KMS-11 (cell line): ENCODE measurements at regions not wholly inside any gene's neighbourhood (a gene's known extent, or its start where the extent isn't known, plus 50 kb on each side); places are given as distances from the start of the nearest gene placed in this dataset.

Experiments
- H2AFZ ChIP-seq: fragments of 200-600 bp; sonication (generic); 2 replicates; pipeline ENCODE4 v1.6.1; 2016; ENCODE audit warnings: antibody characterized with exemption, mixed run types, low read depth
- H3K27ac ChIP-seq: fragments of 200-600 bp; sonication (generic); 2 replicates; pipeline ENCODE4 v1.6.1; 2016; ENCODE audit warnings: mild to moderate bottlenecking, mixed run types
- H3K27me3 ChIP-seq: fragments of 200-600 bp; sonication (generic); 2 replicates; pipeline ENCODE4 v1.6.1; 2017; ENCODE audit warnings: mild to moderate bottlenecking, low read depth, mixed run types, moderate library complexity; ENCODE audit not compliant: insufficient read depth
- H3K36me3 ChIP-seq: fragments of 200-600 bp; sonication (generic); 2 replicates; pipeline ENCODE4 v1.6.1; 2017; ENCODE audit warnings: mild to moderate bottlenecking, mixed run types; ENCODE audit not compliant: insufficient read depth
- H3K4me1 ChIP-seq: fragments of 200-600 bp; sonication (generic); 2 replicates; pipeline ENCODE4 v1.6.1; 2016; ENCODE audit warnings: mild to moderate bottlenecking, low read depth, mixed run types; ENCODE audit not compliant: poor library complexity, severe bottlenecking
- H3K4me2 ChIP-seq: fragments of 200-600 bp; sonication (generic); 2 replicates; pipeline ENCODE4 v1.7.0; 2016; ENCODE audit warnings: mild to moderate bottlenecking, mixed run types
- H3K4me3 ChIP-seq: fragments of 200-600 bp; sonication (generic); IDR thresholded peaks from 2 replicates; pipeline ENCODE4 v1.6.1; 2017; ENCODE audit warnings: low read depth, low read length, mixed read lengths; ENCODE audit not compliant: insufficient read depth
- H3K79me2 ChIP-seq: fragments of 200-600 bp; sonication (generic); 2 replicates; pipeline ENCODE4 v1.6.1; 2016; ENCODE audit warnings: low read depth, mixed run types; ENCODE audit not compliant: insufficient read depth
- H3K9ac ChIP-seq: fragments of 200-600 bp; sonication (generic); 2 replicates; pipeline ENCODE4 v1.6.1; 2016; ENCODE audit warnings: mild to moderate bottlenecking, mixed run types
- H4K20me1 ChIP-seq: fragments of 200-600 bp; sonication (generic); 2 replicates; pipeline ENCODE4 v1.6.1; 2016; ENCODE audit warnings: mild to moderate bottlenecking, mixed run types; ENCODE audit not compliant: insufficient read depth
- TF ChIP-seq, protein P1 (sequence below): fragments of 200-600 bp; sonication (generic); conservative IDR thresholded peaks from 2 replicates; pipeline ENCODE4 v1.6.1; 2017; ENCODE audit warnings: low read depth, mild to moderate bottlenecking, antibody characterized with exemption, low read length, moderate library complexity, mixed read lengths

DNA sequence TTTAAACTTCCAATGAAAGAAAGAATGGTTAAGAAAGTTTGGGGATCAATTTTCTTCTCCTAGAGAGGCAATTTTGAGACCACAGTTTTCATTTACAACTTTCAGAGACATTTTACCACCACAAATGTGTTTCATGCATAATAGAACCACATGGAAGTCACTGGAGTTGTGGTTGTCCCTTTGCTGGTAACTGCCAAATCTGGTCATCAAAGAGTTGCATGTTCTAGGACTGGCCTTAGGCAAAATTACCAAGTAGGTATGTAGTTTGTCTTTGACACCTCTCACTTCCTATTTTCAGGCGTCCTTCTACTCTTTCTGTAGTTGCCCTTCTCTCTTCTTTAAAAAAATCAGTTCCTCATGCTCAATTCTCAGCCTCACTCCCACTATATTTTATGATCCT is 54.3 kb upstream of the TMX1 start:
- H3K4me1 ChIP-seq, result peaks cover 14% of the 10 kb centered on the region
- no peak overlapping the region for H3K27ac ChIP-seq
- no peak overlapping the region for H3K4me3 ChIP-seq
- no peaks in the 10 kb centered on the region for H3K36me3 ChIP-seq
- no peak overlapping the region for H3K9ac ChIP-seq
- H3K79me2 ChIP-seq, result no peaks in the 10 kb centered on the region
- no peak overlapping the region; the same call in 1 of the 2 replicates for H3K4me2 ChIP-seq
- no peaks in the 10 kb centered on the region for H3K27me3 ChIP-seq
- no peak overlapping the region for H2AFZ ChIP-seq
- TF ChIP-seq, protein P1, sequence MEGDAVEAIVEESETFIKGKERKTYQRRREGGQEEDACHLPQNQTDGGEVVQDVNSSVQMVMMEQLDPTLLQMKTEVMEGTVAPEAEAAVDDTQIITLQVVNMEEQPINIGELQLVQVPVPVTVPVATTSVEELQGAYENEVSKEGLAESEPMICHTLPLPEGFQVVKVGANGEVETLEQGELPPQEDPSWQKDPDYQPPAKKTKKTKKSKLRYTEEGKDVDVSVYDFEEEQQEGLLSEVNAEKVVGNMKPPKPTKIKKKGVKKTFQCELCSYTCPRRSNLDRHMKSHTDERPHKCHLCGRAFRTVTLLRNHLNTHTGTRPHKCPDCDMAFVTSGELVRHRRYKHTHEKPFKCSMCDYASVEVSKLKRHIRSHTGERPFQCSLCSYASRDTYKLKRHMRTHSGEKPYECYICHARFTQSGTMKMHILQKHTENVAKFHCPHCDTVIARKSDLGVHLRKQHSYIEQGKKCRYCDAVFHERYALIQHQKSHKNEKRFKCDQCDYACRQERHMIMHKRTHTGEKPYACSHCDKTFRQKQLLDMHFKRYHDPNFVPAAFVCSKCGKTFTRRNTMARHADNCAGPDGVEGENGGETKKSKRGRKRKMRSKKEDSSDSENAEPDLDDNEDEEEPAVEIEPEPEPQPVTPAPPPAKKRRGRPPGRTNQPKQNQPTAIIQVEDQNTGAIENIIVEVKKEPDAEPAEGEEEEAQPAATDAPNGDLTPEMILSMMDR, result no peak
- H4K20me1 ChIP-seq, result no peaks in the 10 kb centered on the region

DNA sequence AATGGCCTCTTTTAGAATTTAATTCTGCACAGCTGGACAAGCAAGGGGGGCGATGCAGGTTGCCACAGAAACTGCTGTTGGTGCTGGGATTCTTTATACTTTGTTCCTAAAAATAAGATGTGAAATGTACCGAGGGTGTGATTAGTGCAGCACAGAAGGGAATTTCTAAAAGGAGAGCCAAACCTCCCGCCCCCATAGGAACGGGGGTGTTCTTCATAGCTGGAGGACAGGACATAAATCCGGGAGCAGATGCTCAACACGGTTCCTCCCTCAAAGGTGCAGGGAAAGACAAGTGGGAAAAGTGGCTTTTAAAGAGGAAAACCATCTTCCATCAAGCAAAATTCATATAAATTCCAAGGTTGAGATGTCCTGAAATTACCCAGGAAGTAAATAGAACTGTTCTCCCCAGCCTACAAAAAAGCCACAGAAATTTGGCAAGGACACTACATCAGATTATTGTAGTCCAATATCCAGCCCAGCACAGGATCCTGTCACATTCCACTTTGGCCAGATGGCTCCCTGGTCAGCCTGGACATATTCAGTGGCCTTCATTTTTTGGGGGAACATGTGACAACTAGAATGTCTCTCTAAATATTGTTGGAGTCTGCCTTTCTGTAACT is 51.4 kb upstream of the TMX1 start:
- H3K4me1 ChIP-seq, result peaks cover 14% of the 10 kb centered on the region
- no peaks in the 10 kb centered on the region for H3K36me3 ChIP-seq
- no peak overlapping the region for H3K4me3 ChIP-seq
- no peak overlapping the region for H3K4me2 ChIP-seq
- no peak overlapping the region for H3K9ac ChIP-seq
- H3K79me2 ChIP-seq, result no peaks in the 10 kb centered on the region
- H2AFZ ChIP-seq, result no peak overlapping the region
- TF ChIP-seq, protein P1, result no peak
- no peaks in the 10 kb centered on the region for H3K27me3 ChIP-seq
- H3K27ac ChIP-seq, result no peak overlapping the region
- H4K20me1 ChIP-seq, result no peaks in the 10 kb centered on the region

DNA sequence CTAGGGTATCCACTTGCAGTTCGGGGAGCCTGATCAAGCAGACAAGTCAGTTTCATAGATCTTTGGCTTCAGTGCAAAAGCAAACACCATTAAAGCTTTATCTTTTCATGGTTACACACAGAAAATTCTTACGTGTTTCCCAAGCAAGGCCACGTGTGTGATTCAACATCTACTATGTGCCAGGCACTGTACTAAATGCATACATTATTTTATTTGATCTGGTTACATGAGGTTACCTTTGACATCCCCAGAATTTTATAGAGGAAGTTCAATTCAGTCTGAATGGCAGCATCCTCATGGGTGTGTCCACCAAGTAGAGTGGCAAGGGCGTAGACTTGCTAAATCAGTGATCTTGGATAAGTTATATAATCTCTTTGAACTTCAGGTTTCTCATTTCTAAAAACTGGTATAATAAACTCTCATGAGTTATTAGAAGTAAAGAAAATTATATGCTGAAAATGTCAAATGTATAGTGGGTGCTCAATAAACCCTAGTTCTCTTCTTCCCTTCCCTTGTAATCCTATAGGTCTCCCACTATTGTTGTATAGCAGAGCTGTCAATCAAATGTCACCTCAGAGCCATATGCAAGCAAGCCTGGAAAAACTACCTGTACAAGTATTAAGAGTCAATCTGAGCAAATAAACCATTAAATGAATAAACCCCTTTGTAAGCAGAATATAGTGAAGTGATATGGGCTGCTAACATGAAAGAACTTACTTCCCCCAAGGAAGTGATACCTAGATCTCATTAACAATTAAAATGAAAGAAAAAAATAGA is 50.3 kb upstream of the TMX1 start:
- H2AFZ ChIP-seq, result no peak overlapping the region
- H3K4me3 ChIP-seq, result no peak overlapping the region
- H3K79me2 ChIP-seq, result no peaks in the 10 kb centered on the region
- peaks cover 12% of the 10 kb centered on the region for H3K4me1 ChIP-seq
- no peaks in the 10 kb centered on the region for H3K36me3 ChIP-seq
- no peaks in the 10 kb centered on the region for H4K20me1 ChIP-seq
- TF ChIP-seq, protein P1, result no peak
- H3K27ac ChIP-seq, result no peak overlapping the region
- H3K27me3 ChIP-seq, result no peaks in the 10 kb centered on the region
- no peak overlapping the region for H3K4me2 ChIP-seq
- no peak overlapping the region for H3K9ac ChIP-seq
